OCI-LY1 (cell line): ENCODE measurements at regions not wholly inside any gene's neighbourhood (a gene's known extent, or its start where the extent isn't known, plus 50 kb on each side); places are given as distances from the start of the nearest gene placed in this dataset.

Source experiments
- CTCF ChIP-seq: fragments of 200-600 bp; sonication (generic), shearing (Covaris generic); IDR thresholded peaks from 2 replicates; pipeline ENCODE4 v1.5.1; 2017; ENCODE audit warnings: mild to moderate bottlenecking, antibody characterized with exemption, low read length, moderate library complexity, mixed read lengths
- EZH2 ChIP-seq: fragments of 200-600 bp; sonication (generic), shearing (Covaris generic); IDR thresholded peaks from 2 replicates; pipeline ENCODE4 v1.8.0; 2017; ENCODE audit warnings: borderline replicate concordance, mixed run types, mild to moderate bottlenecking, antibody characterized with exemption, low read length, moderate library complexity, mixed read lengths

- TF ChIP-seq CTCF (no peak), EZH2 (no peak)
Observed at GRCh38 chr15:66650433-66650832, 51.6 kb upstream of the SMAD6 start.
